WTC11 (cell line): ENCODE measurements at regions not wholly inside any gene's neighbourhood (a gene's known extent, or its start where the extent isn't known, plus 50 kb on each side); places are given as distances from the start of the nearest gene placed in this dataset.

Experiments used
- ATAC-seq: fragments of 200-7000 bp; cut with Tn5 transposase; 2 replicates; pipeline ENCODE4 v1.10.0; 2021; ENCODE audit warnings: mild to moderate bottlenecking, moderate library complexity
- CTCF ChIA-PET: fragments of 300-600 bp; sonication (Branson Sonifier 250); formaldehyde crosslinking; loops from one replicate; lab custom pipeline; 2021; ENCODE audit warnings: antibody characterized with exemption; lab: Charles Lee
- POLR2A ChIA-PET: fragments of 350-600 bp; sonication (Branson Sonifier 250); formaldehyde crosslinking; loops from one replicate; lab custom pipeline; 2021; ENCODE audit warnings: antibody characterized with exemption; lab: Charles Lee
- DNase-seq: peaks from one replicate; pipeline ENCODE4 v3.0.0; 2021; ENCODE audit warnings: low spot score
- H3K27ac Mint-ChIP-seq: 2 replicates; pipeline ENCODE4 v1.8.0; 2021; ENCODE audit warnings: mixed read lengths
- H3K27me3 Mint-ChIP-seq: 2 replicates; pipeline ENCODE4 v1.8.0; 2021; ENCODE audit warnings: low read depth, mild to moderate bottlenecking, moderate library complexity, mixed read lengths
- H3K36me3 Mint-ChIP-seq: 2 replicates; pipeline ENCODE4 v1.8.0; 2021; ENCODE audit warnings: mixed read lengths
- H3K4me1 Mint-ChIP-seq: 2 replicates; pipeline ENCODE4 v1.8.0; 2022; ENCODE audit warnings: mixed read lengths
- H3K4me3 Mint-ChIP-seq: 2 replicates; pipeline ENCODE4 v1.8.0; 2021; ENCODE audit warnings: mild to moderate bottlenecking, moderate library complexity, mixed read lengths
- H3K9me3 Mint-ChIP-seq: 2 replicates; pipeline ENCODE4 v1.8.0; 2021; ENCODE audit warnings: mixed read lengths
- CREB1 ChIP-seq: sonication (generic); formaldehyde crosslinking; IDR thresholded peaks from 2 replicates; pipeline ENCODE4 v1.8.0; 2023; ENCODE audit warnings: mild to moderate bottlenecking, missing genetic modification reagents
- E2F5 ChIP-seq: sonication (generic); formaldehyde crosslinking; IDR thresholded peaks from 2 replicates; pipeline ENCODE4 v1.8.1; 2022; ENCODE audit warnings: mild to moderate bottlenecking, moderate library complexity, missing genetic modification reagents
- HMGXB4 ChIP-seq: sonication (generic); formaldehyde crosslinking; IDR thresholded peaks from 2 replicates; pipeline ENCODE4 v1.8.1; 2023; ENCODE audit warnings: mild to moderate bottlenecking, moderate library complexity, missing genetic modification reagents
- MAX ChIP-seq: sonication (generic); formaldehyde crosslinking; IDR thresholded peaks from 2 replicates; pipeline ENCODE4 v1.8.0; 2022; ENCODE audit warnings: mild to moderate bottlenecking, missing genetic modification reagents
- NFE2L1 ChIP-seq: sonication (generic); formaldehyde crosslinking; IDR thresholded peaks from 2 replicates; pipeline ENCODE4 v1.8.1; 2023; ENCODE audit warnings: missing genetic modification reagents
- NFYB ChIP-seq: sonication (generic); formaldehyde crosslinking; conservative IDR thresholded peaks from 2 replicates; pipeline ENCODE4 v1.8.0; 2022; ENCODE audit warnings: low read depth, missing genetic modification reagents
- NR1H2 ChIP-seq: sonication (generic); formaldehyde crosslinking; IDR thresholded peaks from 2 replicates; pipeline ENCODE4 v1.9.0; 2021; ENCODE audit warnings: mild to moderate bottlenecking, moderate library complexity, missing genetic modification reagents
- PREB ChIP-seq: sonication (generic); formaldehyde crosslinking; IDR thresholded peaks from 2 replicates; pipeline ENCODE4 v1.8.1; 2022; ENCODE audit warnings: mild to moderate bottlenecking, missing genetic modification reagents, moderate library complexity, borderline replicate concordance
- SMAD4 ChIP-seq: sonication (generic); formaldehyde crosslinking; IDR thresholded peaks from 2 replicates; pipeline ENCODE4 v1.8.0; 2022; ENCODE audit warnings: mild to moderate bottlenecking, missing genetic modification reagents
- STAT6 ChIP-seq: sonication (generic); formaldehyde crosslinking; conservative IDR thresholded peaks from 2 replicates; pipeline ENCODE4 v1.8.1; 2023; ENCODE audit warnings: mild to moderate bottlenecking, low read depth, missing genetic modification reagents, moderate library complexity
- USF2 ChIP-seq: sonication (generic); formaldehyde crosslinking; IDR thresholded peaks from 2 replicates; pipeline ENCODE4 v1.8.1; 2023; ENCODE audit warnings: mild to moderate bottlenecking, missing genetic modification reagents, moderate library complexity
- ZBTB43 ChIP-seq: sonication (generic); formaldehyde crosslinking; IDR thresholded peaks from 2 replicates; pipeline ENCODE4 v1.8.1; 2023; ENCODE audit warnings: mild to moderate bottlenecking, missing genetic modification reagents
- ZNF423 ChIP-seq: fragments of 250-450 bp; sonication (Bioruptor Pico); IDR thresholded peaks from 2 replicates; pipeline ENCODE4 v2.1.2; 2022; ENCODE audit warnings: mild to moderate bottlenecking, moderate library complexity
- ZNF512 ChIP-seq: sonication (generic); formaldehyde crosslinking; IDR thresholded peaks from 2 replicates; pipeline ENCODE4 v1.8.1; 2022; ENCODE audit warnings: missing genetic modification reagents, borderline replicate concordance
- ZNF671 ChIP-seq: fragments of 250-450 bp; sonication (Bioruptor Pico); IDR thresholded peaks from 2 replicates; pipeline ENCODE4 v1.8.0; 2021; ENCODE audit warnings: mild to moderate bottlenecking

GRCh38 chr10:78850644-78851435 lies 217.9 kb upstream of the ZMIZ1 start:
- TF ChIP-seq HMGXB4 (CRISPR knock-in tag) (no peak), ZBTB43 (CRISPR knock-in tag) (no peak), ZNF423 (CRISPR knock-in tag) (no peak), STAT6 (CRISPR knock-in tag) (no peak), E2F5 (CRISPR knock-in tag) (no peak), ZNF671 (CRISPR knock-in tag) (no peak), USF2 (CRISPR knock-in tag) (no peak), NFYB (CRISPR knock-in tag) (no peak), CREB1 (no peak), NR1H2 (CRISPR knock-in tag) (no peak), MAX (no peak), ZNF512 (CRISPR knock-in tag) (no peak), NFE2L1 (CRISPR knock-in tag) (no peak), PREB (CRISPR knock-in tag) (no peak), SMAD4 (CRISPR knock-in tag) (no peak)
- H3K9me3 Mint-ChIP-seq = no peaks in the 10 kb centered on the region
- ChIA-PET POLR2A (no interaction called here), CTCF (interaction anchor here (0.6 to 3.4 kb wide), 3 partner anchors 24 to 344 kb away, joined by 3 to 14 read pairs (median 3); no protein-coding TSS in a partner anchor)
- H3K36me3 Mint-ChIP-seq = no peaks in the 10 kb centered on the region
- H3K4me1 Mint-ChIP-seq = peaks cover 14% of the 10 kb centered on the region
- DNase-seq (no peak), ATAC-seq (no peak)
- no peaks in the 10 kb centered on the region; the same call in 1 of the 2 replicates for H3K27me3 Mint-ChIP-seq
- no peak overlapping the region for H3K4me3 Mint-ChIP-seq
- H3K27ac Mint-ChIP-seq = no peak overlapping the region
